ENCODE measurements at regions not wholly inside any gene's neighbourhood (a gene's known extent, or its start where the extent isn't known, plus 50 kb on each side); places are given as distances from the start of the nearest gene placed in this dataset.

- Mint-ChIP-seq H3K4me3 (ENCODE audit: unreplicated experiment) (no peak overlapping the region), H3K27ac (ENCODE audit: low read depth, unreplicated experiment) (peak overlapping the region; percentile 65), H3K4me1 (ENCODE audit: insufficient read depth, unreplicated experiment) (peaks cover 21% of the 10 kb centered on the region), H3K27me3 (ENCODE audit: insufficient read depth, unreplicated experiment) (no peaks in the 10 kb centered on the region), H3K9me3 (ENCODE audit: unreplicated experiment) (no peaks in the 10 kb centered on the region), H3K36me3 (ENCODE audit: insufficient read depth, unreplicated experiment) (no peaks in the 10 kb centered on the region)
- no peak for DNase-seq (ENCODE audit: unreplicated experiment)
- intact Hi-C loops (cut with micrococcal nuclease), result no loop called here
- no peak for TF ChIP-seq CTCF (IDR thresholded peaks at IDR 0.05; ENCODE audit: unreplicated experiment)
- CTCF ChIA-PET, result no interaction called here
- BruUV-seq (replicated peaks), result no TSS peak
- POLR2A ChIA-PET, result no interaction called here
Observed at GRCh38 chr6:100998111-100998510, 117.0 kb upstream of the ASCC3 start.

GRCh38 chr6:100999034-100999597, 118.0 kb upstream of the ASCC3 start:
- no peaks in the 10 kb centered on the region for H3K27me3 Mint-ChIP-seq (ENCODE audit: insufficient read depth, unreplicated experiment)
- BruUV-seq (replicated peaks), result no TSS peak
- ChIA-PET CTCF (interaction anchor here (0.6 kb wide), 1 partner anchor 712 kb away, joined by 3 read pairs; no protein-coding TSS in a partner anchor), POLR2A (interaction anchor here (0.6 kb wide), 1 partner anchor 12 kb away, joined by 3 read pairs; no protein-coding TSS in a partner anchor)
- H3K36me3 Mint-ChIP-seq (ENCODE audit: insufficient read depth, unreplicated experiment), result no peaks in the 10 kb centered on the region
- DNase-seq (ENCODE audit: unreplicated experiment), result no peak
- peaks cover 21% of the 10 kb centered on the region for H3K4me1 Mint-ChIP-seq (ENCODE audit: insufficient read depth, unreplicated experiment)
- no peak for TF ChIP-seq CTCF (IDR thresholded peaks at IDR 0.05; ENCODE audit: unreplicated experiment)
- H3K9me3 Mint-ChIP-seq (ENCODE audit: unreplicated experiment), result no peaks in the 10 kb centered on the region
- H3K27ac Mint-ChIP-seq (ENCODE audit: low read depth, unreplicated experiment), result no peak overlapping the region
- no peak overlapping the region for H3K4me3 Mint-ChIP-seq (ENCODE audit: unreplicated experiment)
- intact Hi-C loops (cut with micrococcal nuclease), result no loop called here

- Mint-ChIP-seq H3K36me3 (ENCODE audit: insufficient read depth, unreplicated experiment) (no peaks in the 10 kb centered on the region), H3K4me1 (ENCODE audit: insufficient read depth, unreplicated experiment) (peaks cover 21% of the 10 kb centered on the region), H3K4me3 (ENCODE audit: unreplicated experiment) (no peak overlapping the region), H3K9me3 (ENCODE audit: unreplicated experiment) (no peaks in the 10 kb centered on the region), H3K27me3 (ENCODE audit: insufficient read depth, unreplicated experiment) (no peaks in the 10 kb centered on the region), H3K27ac (ENCODE audit: low read depth, unreplicated experiment) (peak overlapping the region; percentile 36)
- BruUV-seq (replicated peaks), result no TSS peak
- no peak for TF ChIP-seq CTCF (IDR thresholded peaks at IDR 0.05; ENCODE audit: unreplicated experiment)
- CTCF ChIA-PET, result interaction anchor here (0.7 to 1.3 kb wide), 2 partner anchors 9 to 1156 kb away, joined by 4 read pairs; no protein-coding TSS in a partner anchor
- POLR2A ChIA-PET, result interaction anchor here (0.8 to 1.9 kb wide), 4 partner anchors 11 to 120 kb away, joined by 3 to 9 read pairs (median 4); partner anchors contain the start of gene ASCC3
- intact Hi-C loops (cut with micrococcal nuclease), result no loop called here
- peak; percentile 69 for DNase-seq (ENCODE audit: unreplicated experiment)
Observed at GRCh38 chr6:101000341-101000740, 119.2 kb upstream of the ASCC3 start.

GRCh38 chr6:101001012-101001411, 119.9 kb upstream of the ASCC3 start:
- Mint-ChIP-seq H3K4me1 (ENCODE audit: insufficient read depth, unreplicated experiment) (peaks cover 21% of the 10 kb centered on the region), H3K27ac (ENCODE audit: low read depth, unreplicated experiment) (no peak overlapping the region), H3K27me3 (ENCODE audit: insufficient read depth, unreplicated experiment) (no peaks in the 10 kb centered on the region), H3K9me3 (ENCODE audit: unreplicated experiment) (no peaks in the 10 kb centered on the region), H3K4me3 (ENCODE audit: unreplicated experiment) (no peak overlapping the region), H3K36me3 (ENCODE audit: insufficient read depth, unreplicated experiment) (no peaks in the 10 kb centered on the region)
- BruUV-seq (replicated peaks), result no TSS peak
- TF ChIP-seq CTCF (IDR thresholded peaks at IDR 0.05; ENCODE audit: unreplicated experiment), result no peak
- CTCF ChIA-PET, result interaction anchor here (1.3 kb wide), 1 partner anchor 9 kb away, joined by 4 read pairs; no protein-coding TSS in a partner anchor
- DNase-seq (ENCODE audit: unreplicated experiment), result peak; percentile 53
- POLR2A ChIA-PET, result interaction anchor here (0.7 to 1.9 kb wide), 3 partner anchors 10 to 121 kb away, joined by 3 to 9 read pairs (median 4); partner anchors contain the start of gene ASCC3
- intact Hi-C loops (cut with micrococcal nuclease), result no loop called here
